ENCODE measurements at regions not wholly inside any gene's neighbourhood (a gene's known extent, or its start where the extent isn't known, plus 50 kb on each side); places are given as distances from the start of the nearest gene placed in this dataset.
A peak's percentile ranks its signal among the peaks of the same experiment; 100 is the strongest.

DNA sequence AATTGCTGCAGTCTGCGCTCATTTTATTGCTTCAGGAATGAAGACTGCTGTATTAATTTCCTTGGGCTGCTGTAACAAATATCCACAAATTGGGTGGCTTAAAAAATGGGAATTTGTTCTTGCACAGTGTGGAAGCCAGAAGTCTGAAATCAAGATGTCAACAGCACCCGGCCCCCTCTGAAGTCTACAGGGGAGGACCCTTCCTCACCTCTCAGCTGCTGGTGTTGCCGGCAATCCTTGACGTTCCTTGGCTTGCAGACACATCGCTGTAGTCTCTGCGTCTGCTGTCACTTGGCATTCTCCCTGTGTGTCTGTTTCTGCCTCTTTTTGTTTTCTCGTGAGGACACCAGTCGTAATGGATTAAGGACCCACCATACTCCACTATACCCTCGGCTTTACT lies 166.2 kb downstream of the PTPN20 start:
- FAIRE-seq (no peak), DNase-seq (ENCODE audit: low spot score in 2 of 2) (no peak)

DNA sequence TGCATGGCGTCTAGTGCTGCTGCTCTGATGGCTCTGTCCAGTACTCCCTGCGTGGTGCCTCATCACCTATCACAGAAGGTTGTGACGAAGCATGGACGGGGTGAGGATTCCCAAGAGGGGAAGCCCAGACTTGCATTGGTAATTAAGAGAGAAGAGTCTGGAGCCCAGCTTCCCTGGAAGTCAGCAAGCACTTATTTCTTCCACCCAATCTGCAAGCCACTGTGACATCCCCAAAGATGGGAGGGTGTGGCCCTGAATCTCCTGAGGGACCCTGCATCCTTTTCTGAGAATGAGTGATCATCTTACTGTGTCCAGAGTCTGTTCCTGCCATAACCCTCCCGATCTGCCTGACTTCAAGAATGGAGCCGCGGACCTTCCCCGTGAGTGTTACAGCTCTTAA lies 166.7 kb downstream of the PTPN20 start:
- no peak for FAIRE-seq
- no peak for DNase-seq (ENCODE audit: low spot score in 2 of 2)

DNA sequence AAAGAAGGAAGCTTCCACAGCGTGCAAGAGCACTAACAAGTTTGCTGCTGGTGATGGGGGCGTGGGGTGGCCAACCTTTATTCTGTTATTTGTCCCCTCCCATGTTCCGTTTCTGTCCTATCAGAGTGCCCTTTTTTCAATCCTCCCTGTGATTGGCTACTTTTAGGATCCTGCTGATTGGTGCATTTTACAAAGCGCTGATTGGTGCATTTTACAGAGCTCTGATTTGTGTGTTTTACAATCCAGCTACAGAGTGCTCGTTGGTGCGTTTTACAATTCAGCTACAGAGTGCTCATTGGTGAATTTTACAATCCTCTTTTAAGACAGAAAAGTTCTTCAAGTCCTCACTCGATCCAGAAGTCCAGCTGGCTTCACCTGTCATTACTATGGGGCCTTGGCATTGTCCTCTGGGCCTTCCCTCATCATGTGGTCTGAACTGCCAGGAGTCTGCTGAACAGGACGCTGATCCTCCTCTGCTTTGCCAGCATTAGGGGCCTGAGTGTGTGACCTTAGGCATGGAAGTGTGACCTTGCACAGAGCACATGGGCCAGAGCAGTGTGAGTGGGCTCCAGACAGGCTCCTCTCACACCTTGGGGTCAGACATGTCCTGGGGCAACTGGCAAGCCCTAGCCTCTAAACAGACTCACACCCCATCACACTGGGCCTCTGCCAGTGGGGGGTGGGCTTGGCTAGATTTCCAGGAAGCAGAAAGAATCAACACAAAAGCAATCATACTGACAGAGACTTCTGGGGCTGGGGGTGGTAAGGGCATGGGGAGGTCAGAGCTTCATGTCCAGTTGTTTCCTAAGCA lies 167.4 kb downstream of the PTPN20 start:
- FAIRE-seq (no peak), DNase-seq (ENCODE audit: low spot score in 2 of 2) (no peak)

DNA sequence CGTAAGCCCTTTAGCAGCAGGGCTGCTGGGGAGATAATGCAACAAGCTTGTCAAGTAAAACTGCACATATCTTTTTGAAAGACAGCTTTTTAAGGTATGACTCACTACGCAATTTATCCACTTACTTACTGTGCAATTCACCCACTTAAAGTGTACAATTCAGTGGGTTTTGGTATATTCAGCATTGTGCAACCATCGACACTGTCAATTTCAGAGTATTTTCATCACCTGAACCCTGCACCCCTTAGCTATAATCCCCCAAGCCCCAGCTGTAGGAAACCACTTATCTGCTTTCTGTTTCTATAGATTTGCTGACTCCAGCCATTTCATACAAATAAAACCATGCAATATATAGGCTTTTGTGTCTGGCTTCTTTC lies 168.0 kb downstream of the PTPN20 start:
- no peak for FAIRE-seq

DNA sequence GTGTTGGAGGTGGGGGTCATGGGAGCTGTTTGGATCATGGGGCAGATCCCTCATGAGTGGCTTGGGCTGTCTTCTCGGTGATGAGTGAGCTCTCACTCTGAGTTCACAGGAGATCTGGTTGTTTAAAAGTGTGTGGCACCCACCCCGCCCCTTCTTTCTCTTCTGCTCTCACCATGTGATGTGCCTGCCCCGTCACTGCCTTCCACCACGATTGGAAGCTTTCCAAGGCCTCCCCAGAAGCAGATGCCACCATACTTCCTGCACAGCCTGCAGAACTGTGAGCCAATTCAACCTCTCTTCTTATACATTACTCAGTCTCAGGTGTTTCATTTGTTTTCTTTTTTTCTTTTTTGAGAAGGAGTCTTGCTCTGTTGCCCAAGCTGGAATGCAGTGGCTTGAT lies 170.0 kb downstream of the PTPN20 start:
- FAIRE-seq, result no peak
- DNase-seq (ENCODE audit: low spot score in 2 of 2), result no peak

More for the DNA sequence above, 168.0 kb downstream of the PTPN20 start:
- DNase-seq (ENCODE audit: low spot score in 2 of 2), result no peak

DNA sequence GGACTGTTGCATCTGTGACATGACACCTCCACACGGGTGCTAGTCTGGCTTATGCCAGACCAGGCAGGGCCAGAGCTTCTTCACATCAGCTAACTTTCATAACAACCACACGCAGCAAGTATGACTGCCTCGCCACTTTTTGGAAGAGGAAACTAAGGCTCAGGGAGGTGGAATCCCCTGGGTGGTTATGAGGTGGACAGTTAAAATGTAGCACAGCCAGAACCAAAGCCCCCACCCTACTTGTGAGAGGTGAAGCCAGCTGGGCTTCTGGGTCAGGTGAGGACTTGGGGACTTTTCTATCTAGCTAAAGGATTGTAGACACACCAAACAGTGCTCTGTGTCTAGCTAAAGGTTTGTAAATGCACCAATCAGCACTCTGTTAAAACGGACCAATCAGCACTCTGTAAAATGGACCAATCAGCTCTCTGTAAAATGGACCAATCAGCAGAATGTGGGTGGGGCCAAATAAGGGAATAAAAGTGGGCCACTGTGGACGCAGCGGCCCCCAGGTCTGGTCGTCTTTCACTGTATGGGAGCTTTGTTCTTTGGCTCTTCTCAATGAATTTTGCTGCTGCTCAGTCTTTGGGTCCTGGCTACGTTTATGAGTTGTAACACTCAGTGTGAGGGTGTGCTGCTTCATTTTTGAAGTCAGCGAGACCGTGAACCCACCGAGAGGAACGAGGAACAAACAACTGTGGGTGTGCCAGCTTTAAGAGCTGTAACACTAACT lies 171.0 kb downstream of the PTPN20 start:
- DNase-seq (ENCODE audit: low spot score in 2 of 2) (no peak), FAIRE-seq (no peak)

DNA sequence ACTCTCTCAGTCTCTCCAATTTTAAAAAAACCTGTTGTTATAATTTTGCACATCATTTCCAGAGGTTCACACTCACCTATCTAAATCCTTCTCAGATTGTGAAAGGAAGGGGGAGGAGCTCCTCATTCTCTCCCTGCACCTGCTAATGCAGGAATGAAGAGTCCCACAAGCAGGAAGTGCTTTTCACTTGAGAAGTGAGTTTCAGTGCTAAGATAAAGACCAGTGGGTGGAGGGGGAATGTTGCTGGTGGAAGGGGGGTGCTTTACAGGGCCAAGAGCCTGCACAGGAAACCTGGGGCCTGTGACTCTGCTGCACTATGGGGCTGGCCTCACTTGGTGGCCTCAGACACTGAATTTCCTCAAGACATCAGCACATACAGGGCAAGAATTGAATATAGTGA lies 176.4 kb downstream of the PTPN20 start:
- DNase-seq (ENCODE audit: low spot score in 2 of 2) (no peak), FAIRE-seq (no peak)

DNA sequence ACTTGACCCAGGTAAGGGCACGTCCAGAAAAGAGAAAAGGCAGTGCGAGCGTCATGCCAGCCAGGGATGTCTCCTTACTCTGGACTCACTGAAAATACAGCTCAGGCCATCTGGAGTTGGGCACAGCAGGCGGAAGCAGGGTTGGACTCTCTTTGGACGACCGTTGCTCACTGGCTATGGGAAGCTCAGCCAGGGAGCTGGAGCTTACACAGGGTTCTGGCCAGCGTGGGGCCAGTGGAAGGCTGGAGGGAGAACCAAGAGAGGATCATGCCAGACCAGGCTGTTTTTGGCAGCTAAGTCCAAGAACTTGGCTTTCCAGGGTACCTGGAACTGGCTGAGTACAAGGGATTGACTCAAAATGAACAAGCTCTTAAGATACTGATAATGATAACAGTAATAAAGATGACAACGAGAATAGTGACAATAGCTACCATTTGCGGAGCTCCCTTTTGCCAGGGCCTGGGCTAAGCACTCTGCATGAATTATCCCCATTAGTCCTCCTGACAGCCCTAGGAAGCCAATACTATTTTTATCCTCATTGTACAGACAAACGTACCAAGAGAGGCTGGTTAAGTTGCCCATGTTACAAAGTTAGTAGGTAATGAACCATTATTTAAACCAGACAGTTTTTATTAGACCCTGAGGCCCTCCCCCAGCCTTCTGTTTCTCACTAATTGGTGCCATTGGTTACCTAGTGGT lies 177.6 kb downstream of the PTPN20 start:
- DNase-seq (ENCODE audit: low spot score in 2 of 2) (no peak), FAIRE-seq (no peak)

DNA sequence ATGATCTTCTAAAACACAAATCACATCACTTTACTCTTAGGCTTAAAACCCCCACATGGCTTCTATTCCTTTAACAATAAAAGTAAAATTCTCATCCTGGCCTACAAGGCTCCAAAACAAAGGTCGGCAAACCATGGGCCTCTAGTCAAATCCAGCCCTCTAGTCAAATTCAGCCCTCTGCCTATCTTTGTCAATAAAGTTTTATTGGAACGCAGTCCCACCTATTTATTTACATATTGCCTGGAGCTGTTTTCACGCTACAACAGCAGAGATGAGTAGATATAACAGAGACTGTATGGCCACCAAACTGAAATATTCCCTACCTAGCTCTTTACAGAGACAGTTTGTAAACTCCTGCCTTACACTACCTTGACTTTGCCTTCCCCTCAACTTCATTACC lies 178.8 kb downstream of the PTPN20 start:
- DNase-seq (ENCODE audit: low spot score in 2 of 2), result no peak
- FAIRE-seq, result no peak

DNA sequence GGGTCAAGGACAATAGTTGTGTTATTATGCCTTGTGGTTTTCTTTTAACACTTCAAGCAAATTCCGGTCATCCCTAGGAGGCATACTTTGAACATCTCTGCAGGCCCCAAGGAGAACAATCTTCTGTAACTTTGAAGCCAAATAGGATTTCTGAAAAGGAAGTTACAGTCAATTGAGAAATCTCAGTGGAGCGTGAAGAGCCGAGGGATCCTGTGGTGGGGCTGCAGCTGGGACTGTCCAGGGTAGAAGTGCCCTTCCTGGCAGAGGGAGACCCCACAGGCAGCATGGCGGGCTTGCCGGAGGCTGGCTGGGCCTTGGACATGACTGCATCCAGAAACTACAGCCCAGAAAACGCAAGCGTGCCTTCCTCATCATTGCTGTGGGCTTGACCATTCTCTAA lies 179.7 kb downstream of the PTPN20 start:
- no peak for FAIRE-seq
- no peak for DNase-seq (ENCODE audit: low spot score in 2 of 2)

DNA sequence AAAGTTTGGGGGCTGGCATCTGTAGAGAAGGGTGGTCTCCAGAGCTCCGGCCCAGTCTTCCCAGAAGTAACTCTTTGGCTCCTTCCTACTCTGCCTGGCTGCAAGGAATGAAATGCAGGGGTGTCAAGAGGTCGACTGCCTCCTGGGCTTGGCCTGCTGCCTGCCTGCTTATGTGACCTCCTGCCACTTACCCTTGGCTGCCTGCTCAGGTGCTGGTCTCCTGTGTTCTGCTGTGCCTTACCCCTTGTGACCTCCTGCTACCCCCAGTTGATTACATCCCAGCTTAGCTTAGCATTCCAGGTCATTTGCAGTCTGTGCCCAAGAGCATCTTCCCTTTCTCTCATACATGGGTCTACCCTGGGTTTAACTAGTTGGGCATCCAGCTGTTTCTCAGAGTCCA lies 180.2 kb downstream of the PTPN20 start:
- DNase-seq (ENCODE audit: low spot score in 2 of 2) (no peak), FAIRE-seq (no peak)

DNA sequence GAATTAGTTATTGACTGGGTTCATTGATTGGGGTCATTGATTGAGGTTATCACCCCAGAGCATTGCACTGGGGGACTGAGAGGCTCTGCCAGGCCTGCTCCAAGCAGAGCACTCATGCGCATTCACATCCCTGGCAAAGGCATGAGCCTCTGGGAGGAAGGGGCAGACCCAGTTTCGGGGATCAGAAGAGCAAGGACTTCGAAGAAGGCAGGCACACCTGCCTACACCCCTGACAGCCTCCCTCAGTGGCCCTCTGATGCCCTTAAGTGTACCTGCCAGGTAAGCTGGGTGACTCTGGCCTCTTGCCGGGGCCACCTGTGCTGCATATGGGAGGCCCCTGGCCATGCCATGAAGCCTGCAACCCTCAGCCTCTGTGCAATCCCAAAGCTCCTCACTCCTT lies 181.1 kb downstream of the PTPN20 start:
- DNase-seq (ENCODE audit: low spot score in 2 of 2) (no peak), FAIRE-seq (no peak)

DNA sequence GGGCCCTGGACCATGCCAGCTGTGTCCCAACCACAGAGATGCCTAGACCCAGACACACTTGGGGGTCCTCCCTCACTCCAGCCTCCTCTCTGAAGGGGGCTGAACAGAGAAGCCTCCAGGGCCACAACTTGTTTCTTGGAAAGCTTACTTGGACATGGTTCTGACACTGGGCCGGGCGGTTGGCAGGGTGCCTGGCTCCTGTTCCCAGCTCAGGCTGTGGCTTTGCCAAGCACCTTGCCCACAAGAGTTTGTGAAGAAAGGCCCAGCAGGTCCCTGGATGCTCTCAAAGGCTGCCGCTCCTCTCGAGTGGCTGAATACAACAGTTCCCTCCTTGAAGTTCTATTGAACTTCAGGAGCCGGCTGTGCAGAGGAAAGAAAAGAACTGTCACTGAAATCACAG lies 181.6 kb downstream of the PTPN20 start:
- FAIRE-seq, result no peak
- DNase-seq (ENCODE audit: low spot score in 2 of 2), result peak in 1 of 2 donors; percentile 14

DNA sequence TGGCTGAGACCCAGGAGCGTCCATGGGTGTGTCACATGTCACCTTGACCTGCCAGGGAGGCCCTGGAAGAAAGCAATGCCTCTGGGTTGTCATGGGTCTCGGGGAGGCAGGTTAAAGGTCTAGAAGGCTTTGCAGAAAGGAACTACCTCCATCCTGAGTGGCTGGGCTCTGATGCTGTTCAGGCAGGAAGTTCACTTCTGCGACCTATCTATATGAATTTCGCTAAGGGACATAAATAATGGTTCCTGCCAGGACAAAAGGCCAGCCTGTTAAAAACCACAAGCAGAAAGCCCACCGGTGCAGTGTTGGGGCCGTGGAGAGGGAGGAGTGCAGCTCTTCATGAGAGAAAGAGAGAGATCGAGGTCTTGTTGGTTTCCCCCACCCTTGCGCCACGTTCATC lies 182.9 kb downstream of the PTPN20 start:
- FAIRE-seq (no peak), DNase-seq (ENCODE audit: low spot score in 2 of 2) (no peak)

DNA sequence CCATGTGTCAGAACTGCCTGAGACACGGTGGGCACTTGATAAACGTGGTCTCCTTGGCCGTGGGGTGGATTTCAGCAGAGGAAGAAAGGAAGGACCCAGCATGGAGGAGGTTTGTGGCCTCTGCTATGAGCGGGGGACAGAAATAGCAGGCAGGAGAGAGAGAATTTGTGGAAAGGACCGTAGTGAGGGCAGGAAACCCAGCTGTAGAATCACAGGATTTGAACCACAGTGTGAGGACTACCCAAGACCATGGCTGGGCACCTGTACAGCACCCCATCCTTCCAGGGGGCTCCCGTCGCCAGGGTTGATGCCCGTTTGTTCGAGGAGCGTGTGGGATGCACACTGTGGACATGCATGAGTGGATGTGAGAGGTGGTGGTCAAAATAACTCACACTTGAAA lies 183.4 kb downstream of the PTPN20 start:
- no peak for FAIRE-seq
- no peak for DNase-seq (ENCODE audit: low spot score in 2 of 2)

DNA sequence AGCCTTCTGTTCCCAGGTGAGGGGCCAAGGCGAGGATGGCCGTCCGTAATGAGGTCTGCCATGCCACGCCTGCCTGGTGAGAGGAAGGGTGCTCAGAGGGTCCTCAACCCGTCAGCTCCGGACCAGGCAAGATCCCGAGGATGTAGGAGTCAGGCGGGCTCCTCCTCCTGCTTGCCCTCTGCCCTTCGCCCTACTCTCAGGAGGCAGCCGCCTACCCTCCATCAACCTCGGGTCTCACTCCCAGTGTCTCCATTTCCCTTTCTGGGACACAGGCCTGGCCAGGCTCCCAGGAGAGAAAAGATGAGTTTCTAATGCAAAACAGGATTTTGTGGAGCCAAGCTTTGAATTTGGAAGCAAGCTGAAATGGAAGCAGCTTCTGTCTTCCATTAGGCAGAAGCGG lies 184.0 kb downstream of the PTPN20 start:
- DNase-seq (ENCODE audit: low spot score in 2 of 2), result no peak
- FAIRE-seq, result no peak

DNA sequence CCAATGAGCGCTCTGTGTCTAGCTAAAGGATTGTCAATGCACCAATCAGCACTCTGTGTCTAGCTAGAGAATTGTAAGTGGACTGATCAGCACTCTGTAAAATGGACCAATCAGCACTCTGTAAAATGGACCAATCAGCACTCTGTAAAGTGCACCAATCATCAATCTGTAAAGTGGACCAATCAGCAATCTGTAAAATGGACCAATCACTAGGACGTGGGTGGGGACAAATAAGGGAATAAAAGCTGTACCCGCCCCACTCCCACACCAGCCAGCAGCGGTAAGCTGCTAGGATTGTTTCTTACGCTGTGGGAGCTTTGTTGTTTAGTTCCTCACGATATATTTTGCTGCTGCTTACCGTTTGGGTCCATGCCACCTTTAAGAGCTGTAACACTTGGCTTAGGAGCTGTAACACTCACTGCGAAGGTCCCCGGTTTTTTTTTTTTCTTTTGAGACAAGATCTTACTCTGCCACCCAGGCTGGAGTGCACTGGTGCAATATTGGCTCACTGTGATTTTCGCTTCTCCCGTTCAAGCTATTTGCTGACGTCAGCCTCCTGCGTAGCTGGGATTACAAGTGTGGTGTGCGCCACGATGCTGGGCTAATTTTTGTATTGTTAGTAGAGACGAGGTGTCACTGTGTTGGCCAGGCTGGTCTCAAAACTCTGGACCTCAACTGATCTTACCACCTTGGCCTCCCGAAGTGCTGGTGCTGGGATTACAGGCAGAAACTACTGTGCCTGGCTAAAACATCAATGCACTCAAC lies 184.8 kb downstream of the PTPN20 start:
- DNase-seq (ENCODE audit: low spot score in 2 of 2) (no peak), FAIRE-seq (no peak)

DNA sequence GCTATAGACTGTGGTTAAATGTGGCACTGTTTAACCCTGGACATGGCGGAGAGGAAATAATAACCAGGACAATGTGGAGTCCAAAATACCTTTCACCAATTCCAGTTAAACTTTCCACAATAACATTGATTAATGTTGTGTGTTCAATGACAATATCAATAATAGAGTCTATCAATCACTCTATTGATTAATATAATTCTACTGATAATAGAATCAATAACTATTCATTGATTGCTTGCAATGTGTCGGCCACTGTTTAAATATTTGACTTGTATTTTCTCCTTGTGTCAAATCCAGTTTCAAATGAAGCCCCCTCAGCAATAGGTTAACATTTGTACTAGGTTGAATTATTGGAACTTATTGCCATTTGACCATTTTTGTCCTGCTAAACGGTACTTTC lies 187.0 kb downstream of the PTPN20 start:
- no peak for DNase-seq (ENCODE audit: low spot score in 2 of 2)
- no peak for FAIRE-seq

DNA sequence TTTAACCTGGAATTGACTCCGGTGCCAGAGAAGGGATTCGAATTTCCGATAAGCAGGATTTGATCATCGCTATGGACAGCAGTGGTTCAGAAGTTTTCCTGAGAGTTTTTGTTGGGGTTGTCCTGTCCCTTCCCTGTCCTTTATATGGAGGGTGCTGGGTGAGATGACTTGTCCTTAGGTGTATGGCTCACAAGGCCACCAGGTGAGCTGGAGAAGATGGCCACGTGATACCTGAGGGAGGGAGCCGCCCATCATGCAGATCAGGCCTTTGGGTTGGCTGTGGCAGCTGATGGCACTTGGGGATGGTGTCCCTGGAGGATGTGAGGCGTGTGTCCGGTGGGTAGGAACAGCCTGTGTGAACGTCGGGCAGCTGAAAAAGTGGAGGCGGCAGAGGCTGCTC lies 187.7 kb downstream of the PTPN20 start:
- FAIRE-seq (no peak), DNase-seq (ENCODE audit: low spot score in 2 of 2) (no peak)

DNA sequence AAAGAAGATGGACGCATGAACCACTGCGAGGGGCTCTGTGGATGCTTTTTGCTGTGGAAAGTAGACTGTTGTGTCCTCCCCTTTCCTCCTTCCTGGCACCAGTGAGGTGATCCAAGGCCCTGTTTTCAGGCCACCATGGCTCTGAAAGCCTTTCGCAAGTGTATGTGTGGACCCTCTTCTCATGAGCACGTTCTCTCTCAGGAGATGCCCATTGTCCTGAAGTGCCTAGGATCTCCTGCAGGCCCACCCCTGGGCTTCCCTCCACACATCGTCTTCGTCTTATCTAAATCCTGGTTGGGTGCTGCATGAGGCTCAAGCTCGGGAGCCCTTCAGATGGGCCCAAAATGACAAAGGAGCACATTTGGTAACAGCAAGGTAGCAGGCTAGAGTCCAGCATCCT lies 188.2 kb downstream of the PTPN20 start:
- no peak for FAIRE-seq
- DNase-seq (ENCODE audit: low spot score in 2 of 2), result no peak

DNA sequence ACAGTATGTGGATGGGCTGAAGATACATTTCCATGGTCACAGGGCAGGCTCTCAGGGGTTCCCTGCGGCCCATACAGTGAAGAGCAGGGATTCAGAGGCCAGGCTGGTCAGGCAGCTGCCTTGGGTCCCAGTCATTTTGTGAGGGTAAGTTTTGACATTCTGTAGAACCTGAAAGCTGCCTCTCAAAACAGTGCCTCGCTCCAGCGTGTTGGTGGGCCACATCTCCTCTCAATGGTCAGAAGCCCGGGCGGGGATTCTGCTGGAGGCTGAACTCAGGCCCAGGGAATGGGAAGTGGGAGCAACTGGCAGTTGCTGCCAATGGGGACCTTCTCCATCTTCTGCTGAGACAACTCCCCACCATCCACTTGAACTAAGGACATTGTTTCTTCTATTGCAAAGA lies 190.0 kb downstream of the PTPN20 start:
- DNase-seq (ENCODE audit: low spot score in 2 of 2), result no peak
- no peak for FAIRE-seq

Data from frontal cortex (tissue), 3 donors.